ENCODE measurements at regions not wholly inside any gene's neighbourhood (a gene's known extent, or its start where the extent isn't known, plus 50 kb on each side); places are given as distances from the start of the nearest gene placed in this dataset.

- DNase-seq, result no peak
Observed at GRCh38 chr4:108520807-108521206, 99.6 kb upstream of the RPL34 start.

DNA sequence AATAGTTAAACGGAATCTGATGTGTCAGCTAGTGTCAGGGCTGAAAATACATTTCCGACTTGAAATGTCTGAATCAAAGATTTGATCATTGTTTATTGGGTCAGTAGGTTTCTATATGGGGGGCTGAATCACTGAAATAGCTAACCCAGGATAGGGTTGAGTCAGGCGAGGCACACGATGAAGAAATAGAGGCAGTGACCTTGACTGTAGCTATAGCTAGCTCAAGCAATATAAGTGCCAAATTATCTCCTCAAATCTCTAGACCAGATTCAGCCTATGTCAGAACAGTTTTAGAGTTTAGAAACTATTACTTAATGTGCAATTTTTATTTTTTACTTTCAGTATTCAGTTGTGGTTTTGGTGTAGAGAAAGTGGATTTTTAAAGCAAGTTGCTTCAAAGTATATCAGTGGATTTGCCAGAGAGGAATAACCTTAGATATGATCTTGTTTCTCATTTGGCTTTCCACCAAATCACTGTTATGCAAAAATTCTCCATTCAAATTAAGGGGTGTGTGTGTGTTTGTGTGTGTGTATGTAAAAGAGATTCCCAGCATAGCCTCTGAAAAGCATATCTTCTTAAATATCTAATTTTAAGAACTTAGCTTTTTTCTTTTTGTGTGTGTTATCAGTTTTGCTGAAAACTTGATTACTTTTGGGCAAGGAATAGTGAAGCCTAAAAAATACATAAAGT, 100.3 kb upstream of the RPL34 start:
- no peak for DNase-seq

GRCh38 chr4:108519208-108519833, 101.1 kb upstream of the RPL34 start:
- DNase-seq, result no peak

- DNase-seq, result peak; percentile 7
Observed at GRCh38 chr4:108512615-108513505, 107.5 kb upstream of the RPL34 start.

GRCh38 chr4:108511618-108512017, 108.8 kb upstream of the RPL34 start:
- no peak for DNase-seq

- DNase-seq, result no peak
Observed at GRCh38 chr4:108502356-108502755, 118.0 kb upstream of the RPL34 start.

DNA sequence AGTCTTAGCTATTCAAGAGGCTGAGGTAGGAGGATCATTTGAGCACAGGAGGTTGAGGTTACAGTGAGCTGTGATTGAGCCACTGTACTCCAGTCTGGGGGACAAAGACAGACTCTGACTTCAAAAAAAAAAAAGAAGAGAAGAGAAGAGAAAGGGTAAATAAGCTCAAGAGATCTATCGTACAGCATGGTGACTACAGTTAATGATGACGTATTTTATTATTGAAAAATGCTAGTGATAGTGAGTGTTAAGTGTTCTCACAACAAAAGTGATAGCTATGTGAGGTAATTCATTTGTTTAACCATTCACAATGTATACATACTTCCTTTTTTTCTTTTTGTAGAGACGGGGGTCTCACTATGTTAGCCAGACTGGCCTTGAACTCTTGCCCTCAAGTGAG, 121.5 kb upstream of the RPL34 start:
- no peak for DNase-seq

GRCh38 chr4:108493596-108493931, 126.8 kb upstream of the RPL34 start:
- DNase-seq, result no peak

DNA sequence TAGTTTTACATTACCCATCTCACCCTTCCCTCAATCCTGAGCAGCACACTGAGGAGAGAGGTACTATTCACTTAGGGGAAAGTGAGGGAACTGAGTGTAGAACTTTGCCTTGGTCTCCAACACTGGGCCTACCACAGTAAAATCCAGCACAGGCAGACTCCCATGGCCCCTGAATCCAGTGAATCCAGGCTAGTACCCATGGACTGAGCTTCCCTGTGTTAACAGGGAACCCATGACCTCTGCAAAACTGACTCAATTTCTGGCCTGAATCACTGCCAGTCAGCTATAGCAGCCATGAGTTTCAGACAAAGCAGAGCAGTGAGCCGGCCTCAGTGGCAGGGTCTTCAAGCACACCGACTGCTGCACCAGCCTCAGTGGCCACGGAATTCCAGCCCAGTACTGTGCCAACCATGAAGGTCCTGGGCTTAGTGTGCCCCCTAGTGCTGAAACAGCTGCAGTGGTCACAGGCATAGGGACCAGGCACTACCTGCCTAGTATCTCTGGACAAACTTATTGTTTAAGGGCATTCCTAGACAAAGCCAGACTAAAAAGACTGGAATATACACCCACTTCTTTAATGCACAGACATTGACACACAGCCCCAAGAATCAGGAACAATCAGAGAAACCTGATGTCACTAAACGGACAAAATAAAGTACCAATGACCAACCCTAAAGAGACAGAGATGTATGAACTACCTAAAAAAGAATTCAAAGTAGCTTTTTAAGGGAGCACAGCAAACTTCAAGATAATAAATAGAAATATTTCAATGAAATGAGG, 127.4 kb upstream of the RPL34 start:
- no peak for DNase-seq

DNA sequence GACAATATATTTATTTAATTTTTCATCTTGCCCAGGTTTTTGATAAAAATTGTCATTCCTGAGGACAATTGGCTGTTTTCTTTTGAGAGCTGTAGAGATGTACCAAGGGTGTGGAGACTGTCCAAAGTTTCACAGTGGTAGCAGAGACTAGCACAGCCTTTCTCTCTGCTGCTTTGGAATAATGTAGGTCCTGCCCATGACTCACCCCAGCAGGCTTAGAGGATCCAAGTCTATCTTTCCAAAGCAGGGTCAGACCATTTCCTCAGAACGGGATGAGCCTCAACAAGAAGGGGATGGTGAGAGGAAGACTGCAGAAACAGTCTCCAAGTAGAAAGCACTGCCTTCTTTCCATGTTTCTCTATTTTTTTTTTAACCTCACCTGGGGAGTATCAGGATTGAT, 131.5 kb upstream of the RPL34 start:
- DNase-seq, result no peak

DNA sequence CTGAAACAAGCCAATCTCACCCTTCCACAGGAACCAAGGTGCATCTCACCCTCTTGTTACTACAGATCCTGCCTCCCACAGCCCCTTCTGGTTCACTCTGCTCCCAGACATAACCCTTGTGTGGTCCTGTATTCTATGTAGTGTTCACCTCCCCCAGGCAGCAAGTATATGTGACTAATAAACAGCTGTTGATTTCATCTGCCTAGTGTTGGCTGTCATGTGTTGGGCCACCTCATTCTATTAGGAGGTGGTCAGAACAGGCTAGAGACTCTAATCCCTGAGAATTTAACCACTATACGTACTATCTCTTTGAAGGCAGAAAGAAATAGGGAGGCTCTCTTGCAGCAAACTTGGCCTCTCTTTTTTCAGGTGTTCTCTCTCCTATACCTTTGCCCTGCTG, 134.3 kb upstream of the RPL34 start:
- no peak for DNase-seq

GRCh38 chr4:108484187-108484586, 136.2 kb upstream of the RPL34 start:
- DNase-seq, result no peak

- DNase-seq, result no peak
Observed at GRCh38 chr4:108483650-108484049, 136.7 kb upstream of the RPL34 start.

DNA sequence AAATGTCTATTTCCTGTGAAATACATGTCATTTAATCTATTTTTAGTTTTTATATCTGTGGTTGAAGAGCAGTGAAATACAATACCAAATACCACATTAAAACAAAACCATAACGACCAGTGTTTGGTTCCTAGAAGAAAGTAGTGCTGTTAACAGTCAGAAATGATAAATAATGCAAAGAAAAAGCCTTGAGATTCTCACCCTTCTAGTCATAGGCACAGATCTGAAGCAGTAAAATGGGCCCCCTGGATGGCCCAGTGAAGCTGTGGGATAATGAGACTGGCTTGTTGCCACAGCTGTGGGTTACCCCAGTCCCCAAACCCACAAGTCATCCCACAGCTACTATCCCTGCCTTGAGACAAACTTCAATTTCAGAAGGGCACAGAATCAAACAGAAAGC, 137.3 kb upstream of the RPL34 start:
- no peak for DNase-seq

DNA sequence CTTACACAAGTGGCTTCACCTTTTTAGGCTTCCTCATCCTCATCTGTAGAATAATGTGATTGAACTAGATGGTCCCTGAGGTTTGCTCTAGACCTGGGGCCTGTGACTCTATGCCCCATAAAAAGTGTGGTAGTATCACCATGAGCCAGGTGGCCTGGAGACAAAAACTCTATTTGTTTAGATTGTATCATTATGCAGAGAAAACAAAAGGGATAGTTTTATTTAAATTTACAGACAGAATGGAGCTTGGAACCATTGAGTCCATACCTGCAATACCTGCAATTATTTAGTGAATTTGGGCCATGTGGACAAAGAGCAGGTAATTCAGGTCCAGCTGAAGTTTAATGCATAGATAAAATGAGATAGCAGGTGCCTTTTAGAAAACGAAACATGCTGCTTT, 139.5 kb upstream of the RPL34 start:
- DNase-seq, result no peak

DNA sequence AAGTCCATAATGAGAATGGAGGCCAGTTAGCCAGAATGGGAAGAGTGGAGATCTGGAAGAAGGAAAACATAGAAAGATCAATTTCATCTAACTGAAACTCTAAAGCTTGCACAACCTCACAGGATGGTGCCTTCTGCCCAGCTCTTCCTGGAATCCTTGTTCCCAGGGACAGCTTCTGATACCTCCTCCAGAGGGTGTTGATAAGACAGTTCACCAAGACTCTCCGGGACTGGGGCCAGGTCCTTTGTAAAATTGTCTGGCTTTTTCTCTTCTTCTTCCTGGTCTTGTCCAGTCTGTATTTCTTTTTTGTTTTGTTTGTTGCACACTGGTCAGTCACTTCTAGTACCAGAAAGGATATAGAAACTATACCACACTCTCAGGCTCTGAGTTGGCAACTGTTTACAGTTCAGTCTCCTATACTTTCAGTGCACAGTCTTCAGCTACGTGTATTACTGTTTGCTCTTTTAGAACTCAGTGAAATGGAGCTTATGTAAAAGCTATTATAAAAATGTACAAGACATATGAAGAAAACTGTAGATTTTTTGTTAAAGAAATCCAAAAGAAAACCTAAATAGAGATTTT, 142.8 kb upstream of the RPL34 start:
- no peak for DNase-seq

- no peak for DNase-seq
Observed at GRCh38 chr4:108473163-108473720, 147.1 kb upstream of the RPL34 start.

DNA sequence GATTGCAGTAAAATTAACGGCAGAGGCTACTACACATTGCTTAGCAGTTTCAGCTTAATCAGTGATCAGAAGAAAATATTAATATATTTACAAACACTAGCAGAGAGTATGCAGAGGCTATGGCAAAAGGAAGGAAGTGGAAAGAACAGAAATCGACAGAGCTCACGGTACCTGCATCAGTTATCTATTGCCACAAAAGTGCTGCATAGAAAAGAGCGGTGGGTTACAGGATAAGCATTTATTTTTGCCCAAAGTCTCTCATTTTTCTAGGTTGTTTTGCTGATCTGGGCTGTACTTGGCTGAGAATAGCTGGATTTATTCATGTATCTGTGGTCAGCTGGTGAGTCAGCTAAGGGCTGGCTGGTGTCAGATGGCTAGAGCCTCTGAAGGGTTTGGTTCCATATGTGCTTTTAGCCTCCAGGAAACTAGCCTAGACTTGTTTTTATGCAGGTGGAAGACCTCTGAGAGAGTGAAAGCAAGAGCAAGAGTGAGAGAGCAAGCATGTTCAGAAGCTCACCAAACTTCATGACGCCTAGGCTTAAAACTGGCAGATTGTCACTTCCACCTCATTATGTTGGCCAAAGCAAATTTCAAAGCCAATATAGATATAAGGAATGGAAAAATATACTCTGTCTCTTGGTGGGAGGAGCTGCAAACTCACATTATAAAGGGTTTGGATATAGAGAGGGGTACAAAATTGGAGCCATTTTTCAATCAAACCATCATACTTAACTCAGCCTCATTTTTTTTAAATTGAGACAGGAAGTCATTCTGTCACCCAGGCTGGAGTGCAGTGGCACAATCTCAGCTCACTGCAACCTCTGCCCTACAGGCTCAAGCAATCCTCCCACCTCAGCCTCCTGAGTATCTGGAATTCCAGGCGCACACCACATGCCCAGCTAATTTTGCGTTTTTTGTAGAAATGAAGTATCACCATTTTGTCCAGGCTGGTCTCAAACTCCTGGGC, 153.2 kb upstream of the RPL34 start:
- peak; percentile 55 for DNase-seq

DNA sequence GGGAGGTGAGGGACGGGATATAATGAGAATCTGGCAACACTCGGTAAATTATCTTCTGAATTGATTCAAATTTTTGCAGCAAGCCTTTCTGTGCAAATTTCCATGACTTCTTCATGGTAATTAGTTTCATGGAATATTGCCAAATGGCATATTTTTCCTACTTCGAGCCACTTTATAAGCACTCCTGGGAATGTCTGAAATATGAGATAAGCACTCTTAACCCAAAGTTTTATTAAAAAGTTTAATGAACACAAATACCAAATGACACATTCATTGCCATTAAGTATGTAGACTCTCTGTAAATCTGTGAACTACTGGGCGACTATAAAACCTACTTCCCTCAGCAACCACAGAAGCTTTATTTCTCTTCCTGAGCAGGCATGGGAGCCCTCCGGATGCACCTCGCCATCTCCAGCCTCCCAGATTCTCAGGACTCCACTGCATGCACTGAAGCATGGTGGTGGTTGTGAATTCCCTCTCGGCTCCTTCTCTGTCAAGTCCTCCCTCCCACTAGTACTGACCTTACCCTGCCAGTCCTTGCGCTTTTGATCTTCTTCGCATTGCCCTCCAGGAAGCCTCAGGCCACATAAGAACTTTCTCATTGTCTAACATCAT, 154.4 kb upstream of the RPL34 start:
- no peak for DNase-seq

GRCh38 chr4:108458681-108459080, 161.7 kb upstream of the RPL34 start:
- DNase-seq, result no peak

DNA sequence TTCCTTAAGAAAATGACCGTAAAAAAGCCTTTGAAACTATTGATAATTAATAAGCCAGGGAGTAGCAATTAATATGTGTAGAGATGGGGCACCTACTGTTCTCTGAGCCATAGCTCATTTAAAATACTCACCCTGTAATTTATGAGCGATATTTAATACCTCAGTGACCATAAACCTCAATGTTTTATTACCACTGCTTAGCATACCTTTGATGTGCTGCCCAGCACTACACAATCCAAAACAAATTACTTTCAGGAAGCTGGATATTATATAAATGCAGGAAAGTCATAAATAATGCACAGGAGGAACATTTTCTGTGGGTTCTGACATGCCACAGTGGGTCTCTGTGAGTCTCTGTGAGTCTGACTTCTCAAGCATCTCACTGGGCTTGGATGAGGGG, 166.1 kb upstream of the RPL34 start:
- no peak for DNase-seq

Data from DMS 273 treated with DMSO at 0.1 percent for 48 hours (cell line).